ENCODE measurements at regions not wholly inside any gene's neighbourhood (a gene's known extent, or its start where the extent isn't known, plus 50 kb on each side); places are given as distances from the start of the nearest gene placed in this dataset.

DNA sequence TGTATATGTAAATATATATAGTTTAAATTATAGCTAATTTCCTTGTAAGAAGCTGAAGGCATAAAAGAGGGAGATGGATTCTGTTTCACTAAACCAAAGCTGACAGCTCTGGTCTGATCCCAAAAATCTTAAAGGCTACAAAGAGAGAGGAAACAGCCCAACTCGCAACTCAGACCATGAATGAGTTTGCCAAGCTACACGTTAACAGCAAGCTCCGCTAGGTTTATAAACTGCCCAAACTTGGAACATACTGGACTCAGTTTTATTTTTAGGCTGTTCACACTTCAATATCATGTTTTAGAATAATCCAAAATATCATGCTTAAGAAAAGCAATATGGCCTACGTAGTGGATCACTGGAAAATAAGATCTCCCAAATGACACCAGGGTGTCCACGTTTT lies 318.3 kb upstream of the RPS23 start:
- no peak for DNase-seq
- Histone ChIP-seq H4K8ac (ENCODE audit: low read depth, low read length) (no peak overlapping the region), H2BK5ac (ENCODE audit: low read depth, low read length, poor library complexity) (no peak overlapping the region), H2BK120ac (ENCODE audit: insufficient read depth, low read length, poor library complexity) (no peak overlapping the region), H2BK12ac (ENCODE audit: low read length) (no peak overlapping the region), H3K79me2 (ENCODE audit: control insufficient read depth, insufficient read depth, low read length, poor library complexity) (no peaks in the 10 kb centered on the region), H4K12ac (ENCODE audit: low read depth, low read length) (no peak overlapping the region), H3K23ac (ENCODE audit: low read length) (no peak overlapping the region), H2AK5ac (ENCODE audit: low read length) (no peak overlapping the region), H3K4me3 (ENCODE audit: low read depth, low read length) (no peak overlapping the region), H3K79me1 (ENCODE audit: low read length) (no peaks in the 10 kb centered on the region), H3K4ac (ENCODE audit: low read depth, low read length) (no peak overlapping the region), H3K18ac (ENCODE audit: low read length) (no peak overlapping the region), H3K9ac (ENCODE audit: low read length) (no peak overlapping the region), H3K27ac (ENCODE audit: low read depth, low read length) (no peak overlapping the region), H3K9me3 (ENCODE audit: insufficient read depth, low read depth, low read length) (no peaks in the 10 kb centered on the region), H3K36me3 (ENCODE audit: control insufficient read depth in 1 of 2, insufficient read depth in 2 of 2, low read length in 2 of 2) (no peaks in the 10 kb centered on the region), H3K27me3 (ENCODE audit: insufficient read depth, low read length) (no peaks in the 10 kb centered on the region), H3K14ac (ENCODE audit: low read length) (no peak overlapping the region), H3K4me2 (ENCODE audit: low read length) (no peak overlapping the region), H3K4me1 (ENCODE audit: control insufficient read depth in 1 of 2, insufficient read depth in 2 of 2, low read length in 2 of 2) (no peaks in the 10 kb centered on the region), H4K91ac (ENCODE audit: low read depth, low read length) (no peak overlapping the region), H2AFZ (ENCODE audit: insufficient read depth, low read length, poor library complexity) (no peak overlapping the region)
- WGBS (ENCODE audit: extremely low coverage, insufficient coverage, insufficient read length) = no CpG with 5 or more reads among the region's 5 CpGs

DNA sequence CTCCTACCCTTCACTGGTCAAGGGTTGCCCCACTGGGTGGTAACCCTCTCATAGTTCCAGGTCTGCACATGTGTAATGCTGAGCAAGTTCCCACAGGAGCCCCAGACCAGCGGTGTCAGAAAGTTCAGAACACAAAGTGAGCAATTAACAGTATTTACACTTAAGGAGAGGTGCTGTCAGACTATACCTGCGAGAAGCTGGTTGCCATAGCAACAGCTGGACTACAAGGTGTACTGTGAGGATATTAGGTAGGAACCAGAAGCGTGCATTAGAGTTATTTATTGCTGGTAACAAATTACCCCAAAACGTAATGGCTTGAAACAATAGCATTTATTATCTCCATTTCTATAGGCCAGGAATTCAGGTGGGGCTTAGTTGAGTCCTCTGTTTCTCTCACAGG lies 317.0 kb upstream of the RPS23 start:
- H3K27me3 ChIP-seq (ENCODE audit: insufficient read depth, low read length) = no peaks in the 10 kb centered on the region
- H3K79me1 ChIP-seq (ENCODE audit: low read length) = no peaks in the 10 kb centered on the region
- DNase-seq = no peak
- no peak overlapping the region for H3K4ac ChIP-seq (ENCODE audit: low read depth, low read length)
- no peak overlapping the region for H3K27ac ChIP-seq (ENCODE audit: low read depth, low read length)
- no peak overlapping the region for H4K12ac ChIP-seq (ENCODE audit: low read depth, low read length)
- H2AK5ac ChIP-seq (ENCODE audit: low read length) = no peak overlapping the region
- H2AFZ ChIP-seq (ENCODE audit: insufficient read depth, low read length, poor library complexity) = no peak overlapping the region
- H3K79me2 ChIP-seq (ENCODE audit: control insufficient read depth, insufficient read depth, low read length, poor library complexity) = no peaks in the 10 kb centered on the region
- no peak overlapping the region for H4K8ac ChIP-seq (ENCODE audit: low read depth, low read length)
- H3K14ac ChIP-seq (ENCODE audit: low read length) = no peak overlapping the region
- WGBS (ENCODE audit: extremely low coverage, insufficient coverage, insufficient read length) = no CpG with 5 or more reads among the region's 4 CpGs
- H2BK5ac ChIP-seq (ENCODE audit: low read depth, low read length, poor library complexity) = no peak overlapping the region
- H3K9me3 ChIP-seq (ENCODE audit: insufficient read depth, low read depth, low read length) = no peaks in the 10 kb centered on the region
- no peak overlapping the region for H2BK120ac ChIP-seq (ENCODE audit: insufficient read depth, low read length, poor library complexity)
- H3K36me3 ChIP-seq (ENCODE audit: control insufficient read depth in 1 of 2, insufficient read depth in 2 of 2, low read length in 2 of 2) = no peaks in the 10 kb centered on the region
- no peak overlapping the region for H3K4me2 ChIP-seq (ENCODE audit: low read length)
- no peak overlapping the region for H2BK12ac ChIP-seq (ENCODE audit: low read length)
- no peak overlapping the region for H3K18ac ChIP-seq (ENCODE audit: low read length)
- H3K4me3 ChIP-seq (ENCODE audit: low read depth, low read length) = no peak overlapping the region
- H3K4me1 ChIP-seq (ENCODE audit: control insufficient read depth in 1 of 2, insufficient read depth in 2 of 2, low read length in 2 of 2) = no peaks in the 10 kb centered on the region
- H3K9ac ChIP-seq (ENCODE audit: low read length) = peak overlapping the region; percentile 45
- H4K91ac ChIP-seq (ENCODE audit: low read depth, low read length) = no peak overlapping the region
- H3K23ac ChIP-seq (ENCODE audit: low read length) = no peak overlapping the region

DNA sequence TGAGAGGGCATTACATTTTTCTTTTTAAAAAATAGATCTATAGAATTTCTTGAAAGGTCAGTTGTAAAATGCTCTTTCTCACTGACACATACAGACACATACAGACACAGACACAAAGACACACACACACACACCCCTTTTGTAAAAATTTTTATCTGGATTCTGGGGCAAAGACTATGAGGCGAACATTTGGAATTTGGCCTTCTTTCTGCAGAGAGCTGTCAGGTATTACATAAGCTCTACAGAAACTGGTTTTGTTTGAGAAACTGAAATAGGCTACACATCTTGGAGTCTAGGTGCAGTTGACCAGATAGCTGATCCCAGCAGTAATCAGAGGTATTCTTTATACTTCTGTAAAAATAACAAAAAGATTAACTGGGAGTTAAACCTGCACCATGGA lies 315.9 kb upstream of the RPS23 start:
- H3K27ac ChIP-seq (ENCODE audit: low read depth, low read length) = no peak overlapping the region
- no peak for DNase-seq
- H3K4me3 ChIP-seq (ENCODE audit: low read depth, low read length) = no peak overlapping the region
- no peak overlapping the region for H2BK5ac ChIP-seq (ENCODE audit: low read depth, low read length, poor library complexity)
- H4K8ac ChIP-seq (ENCODE audit: low read depth, low read length) = no peak overlapping the region
- no peak overlapping the region for H2AK5ac ChIP-seq (ENCODE audit: low read length)
- no peak overlapping the region for H2BK12ac ChIP-seq (ENCODE audit: low read length)
- no peak overlapping the region for H3K14ac ChIP-seq (ENCODE audit: low read length)
- H3K9ac ChIP-seq (ENCODE audit: low read length) = no peak overlapping the region
- H3K4ac ChIP-seq (ENCODE audit: low read depth, low read length) = no peak overlapping the region
- H3K36me3 ChIP-seq (ENCODE audit: control insufficient read depth in 1 of 2, insufficient read depth in 2 of 2, low read length in 2 of 2) = no peaks in the 10 kb centered on the region
- no CpG with 5 or more reads among the region's 1 CpG for WGBS (ENCODE audit: extremely low coverage, insufficient coverage, insufficient read length)
- H3K9me3 ChIP-seq (ENCODE audit: insufficient read depth, low read depth, low read length) = no peaks in the 10 kb centered on the region
- H3K18ac ChIP-seq (ENCODE audit: low read length) = no peak overlapping the region
- no peak overlapping the region for H2BK120ac ChIP-seq (ENCODE audit: insufficient read depth, low read length, poor library complexity)
- H4K91ac ChIP-seq (ENCODE audit: low read depth, low read length) = no peak overlapping the region
- no peak overlapping the region for H3K23ac ChIP-seq (ENCODE audit: low read length)
- H4K12ac ChIP-seq (ENCODE audit: low read depth, low read length) = no peak overlapping the region
- H3K79me1 ChIP-seq (ENCODE audit: low read length) = no peaks in the 10 kb centered on the region
- no peaks in the 10 kb centered on the region for H3K27me3 ChIP-seq (ENCODE audit: insufficient read depth, low read length)
- H3K4me1 ChIP-seq (ENCODE audit: control insufficient read depth in 1 of 2, insufficient read depth in 2 of 2, low read length in 2 of 2) = no peaks in the 10 kb centered on the region
- H2AFZ ChIP-seq (ENCODE audit: insufficient read depth, low read length, poor library complexity) = no peak overlapping the region
- no peak overlapping the region for H3K4me2 ChIP-seq (ENCODE audit: low read length)
- no peaks in the 10 kb centered on the region for H3K79me2 ChIP-seq (ENCODE audit: control insufficient read depth, insufficient read depth, low read length, poor library complexity)

DNA sequence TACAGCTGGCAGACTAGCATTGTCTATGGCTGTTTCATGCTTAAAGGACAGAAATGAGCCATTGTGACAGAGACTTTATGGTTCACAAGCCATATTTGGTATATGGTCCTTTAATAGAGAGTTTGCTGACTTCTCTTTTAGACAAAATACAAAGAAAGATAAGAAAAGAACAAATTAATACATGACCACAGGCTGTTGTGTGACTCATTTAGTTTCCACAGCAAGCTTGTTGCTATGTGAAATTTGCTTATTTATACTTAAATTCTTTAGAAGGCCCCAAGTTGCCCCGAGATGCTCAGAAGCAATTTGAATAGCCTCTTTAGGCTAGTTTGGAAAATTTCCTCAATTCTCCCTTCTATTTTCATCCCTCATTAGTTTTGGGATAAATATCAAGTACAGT lies 315.3 kb upstream of the RPS23 start:
- no peak overlapping the region for H2BK5ac ChIP-seq (ENCODE audit: low read depth, low read length, poor library complexity)
- H3K27ac ChIP-seq (ENCODE audit: low read depth, low read length) = no peak overlapping the region
- H3K18ac ChIP-seq (ENCODE audit: low read length) = no peak overlapping the region
- no peak overlapping the region for H4K12ac ChIP-seq (ENCODE audit: low read depth, low read length)
- no peak overlapping the region for H2AK5ac ChIP-seq (ENCODE audit: low read length)
- H3K79me1 ChIP-seq (ENCODE audit: low read length) = no peaks in the 10 kb centered on the region
- no peak overlapping the region for H3K4ac ChIP-seq (ENCODE audit: low read depth, low read length)
- H3K36me3 ChIP-seq (ENCODE audit: control insufficient read depth in 1 of 2, insufficient read depth in 2 of 2, low read length in 2 of 2) = no peaks in the 10 kb centered on the region
- H3K9ac ChIP-seq (ENCODE audit: low read length) = no peak overlapping the region
- H3K9me3 ChIP-seq (ENCODE audit: insufficient read depth, low read depth, low read length) = no peaks in the 10 kb centered on the region
- no peak overlapping the region for H2BK120ac ChIP-seq (ENCODE audit: insufficient read depth, low read length, poor library complexity)
- DNase-seq = no peak
- no peaks in the 10 kb centered on the region for H3K79me2 ChIP-seq (ENCODE audit: control insufficient read depth, insufficient read depth, low read length, poor library complexity)
- H4K91ac ChIP-seq (ENCODE audit: low read depth, low read length) = no peak overlapping the region
- no peaks in the 10 kb centered on the region for H3K27me3 ChIP-seq (ENCODE audit: insufficient read depth, low read length)
- H3K4me2 ChIP-seq (ENCODE audit: low read length) = no peak overlapping the region
- no CpG with 5 or more reads among the region's 1 CpG for WGBS (ENCODE audit: extremely low coverage, insufficient coverage, insufficient read length)
- no peak overlapping the region for H3K14ac ChIP-seq (ENCODE audit: low read length)
- H3K4me3 ChIP-seq (ENCODE audit: low read depth, low read length) = no peak overlapping the region
- H4K8ac ChIP-seq (ENCODE audit: low read depth, low read length) = no peak overlapping the region
- H3K4me1 ChIP-seq (ENCODE audit: control insufficient read depth in 1 of 2, insufficient read depth in 2 of 2, low read length in 2 of 2) = no peaks in the 10 kb centered on the region
- no peak overlapping the region for H2AFZ ChIP-seq (ENCODE audit: insufficient read depth, low read length, poor library complexity)
- H2BK12ac ChIP-seq (ENCODE audit: low read length) = no peak overlapping the region
- H3K23ac ChIP-seq (ENCODE audit: low read length) = no peak overlapping the region

Data from trophoblast cell (in vitro differentiated cells and primary cell).